ENCODE measurements at regions not wholly inside any gene's neighbourhood (a gene's known extent, or its start where the extent isn't known, plus 50 kb on each side); places are given as distances from the start of the nearest gene placed in this dataset.

- TF ChIP-seq CTCF (IDR thresholded peaks at IDR 0.05) (no peak), POLR2A (IDR thresholded peaks at IDR 0.05) (no peak)
These were observed 70.0 kb upstream of the IRX6 start for GRCh38 chr16:55253987-55254386.
